ENCODE measurements at regions not wholly inside any gene's neighbourhood (a gene's known extent, or its start where the extent isn't known, plus 50 kb on each side); places are given as distances from the start of the nearest gene placed in this dataset.

DNA sequence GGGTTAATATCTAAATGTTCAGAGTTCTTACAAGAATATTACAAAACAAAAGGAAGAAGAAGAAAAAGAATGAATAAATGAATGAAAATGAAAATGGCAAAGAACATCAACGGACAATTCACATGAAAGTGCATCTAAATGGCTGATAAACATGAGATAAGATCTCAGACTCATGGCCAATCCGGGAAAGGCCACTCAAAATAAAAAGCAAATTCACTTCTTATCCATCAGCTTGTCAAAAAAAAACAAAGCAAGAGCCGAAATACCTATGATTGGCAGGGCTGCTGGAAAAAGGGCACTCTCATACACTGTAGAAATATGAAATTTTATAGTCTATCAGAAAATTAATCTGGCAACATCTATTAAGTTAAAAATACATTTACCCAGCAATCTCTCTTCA lies 103.6 kb upstream of the EDEM3 start:
- TF ChIP-seq POLR2AphosphoS5 (IDR thresholded peaks at IDR 0.05) (no peak), POLR2A (IDR thresholded peaks at IDR 0.05) (no peak)

All from spleen (tissue), 3 donors.